ENCODE measurements at regions not wholly inside any gene's neighbourhood (a gene's known extent, or its start where the extent isn't known, plus 50 kb on each side); places are given as distances from the start of the nearest gene placed in this dataset.

GRCh38 chr11:116416852-116417251 lies 355.9 kb downstream of the BUD13 start:
- Histone ChIP-seq H3K9me2 (ENCODE audit: insufficient read depth, low read length) (no peaks in the 10 kb centered on the region), H3K36me3 (ENCODE audit: insufficient read depth, low read length) (no peaks in the 10 kb centered on the region), H3K9ac (ENCODE audit: low read length) (no peak overlapping the region), H2AFZ (ENCODE audit: low read depth, low read length) (no peak overlapping the region), H3K79me2 (replicated peaks; ENCODE audit: insufficient read depth, low read length) (no peaks in the 10 kb centered on the region), H3K27ac (ENCODE audit: low read length) (no peak overlapping the region), H3K27me3 (ENCODE audit: insufficient read depth, low read depth, low read length) (no peaks in the 10 kb centered on the region), H3K9me3 (ENCODE audit: low read length) (peaks cover 4% of the 10 kb centered on the region), H3K4me3 (ENCODE audit: low read length) (no peak overlapping the region), H4K20me1 (ENCODE audit: insufficient read depth) (no peaks in the 10 kb centered on the region), H3K4me2 (ENCODE audit: low read length) (no peak overlapping the region), H3F3A (ENCODE audit: insufficient read depth, low read length, poor library complexity, severe bottlenecking) (no peaks in the 10 kb centered on the region)
- no peak for TF ChIP-seq SMC3 (conservative IDR thresholded peaks at IDR 0.05; ENCODE audit: poor library complexity)
- no peak for TF ChIP-seq EZH2 (IDR thresholded peaks at IDR 0.05; ENCODE audit: borderline replicate concordance, insufficient read depth, low read length, poor library complexity, severe bottlenecking)
- TF ChIP-seq TAF1 (IDR thresholded peaks at IDR 0.05; ENCODE audit: low read depth): no peak

GRCh38 chr11:116415095-116415494 lies 357.7 kb downstream of the BUD13 start:
- H3K9ac ChIP-seq (ENCODE audit: low read length): peak overlapping the region; percentile 58
- no peaks in the 10 kb centered on the region for H3K9me2 ChIP-seq (ENCODE audit: insufficient read depth, low read length)
- peak overlapping the region; percentile 85 for H3K4me2 ChIP-seq (ENCODE audit: low read length)
- TF ChIP-seq EP300 (conservative IDR thresholded peaks at IDR 0.05; ENCODE audit: poor library complexity, severe bottlenecking) (peak; percentile 80), SMC3 (conservative IDR thresholded peaks at IDR 0.05; ENCODE audit: poor library complexity) (peak; percentile 70), EZH2 (IDR thresholded peaks at IDR 0.05; ENCODE audit: borderline replicate concordance, insufficient read depth, low read length, poor library complexity, severe bottlenecking) (no peak), POLR2AphosphoS5 (IDR thresholded peaks at IDR 0.05) (no peak), TAF1 (IDR thresholded peaks at IDR 0.05; ENCODE audit: low read depth) (no peak), CTCF (IDR thresholded peaks at IDR 0.05; ENCODE audit: poor library complexity, severe bottlenecking) (peak; percentile 76), MXI1 (conservative IDR thresholded peaks at IDR 0.05; ENCODE audit: poor library complexity, severe bottlenecking) (peak; percentile 43), RAD21 (conservative IDR thresholded peaks at IDR 0.05) (peak; percentile 72)
- TF ChIP-seq, protein P1, sequence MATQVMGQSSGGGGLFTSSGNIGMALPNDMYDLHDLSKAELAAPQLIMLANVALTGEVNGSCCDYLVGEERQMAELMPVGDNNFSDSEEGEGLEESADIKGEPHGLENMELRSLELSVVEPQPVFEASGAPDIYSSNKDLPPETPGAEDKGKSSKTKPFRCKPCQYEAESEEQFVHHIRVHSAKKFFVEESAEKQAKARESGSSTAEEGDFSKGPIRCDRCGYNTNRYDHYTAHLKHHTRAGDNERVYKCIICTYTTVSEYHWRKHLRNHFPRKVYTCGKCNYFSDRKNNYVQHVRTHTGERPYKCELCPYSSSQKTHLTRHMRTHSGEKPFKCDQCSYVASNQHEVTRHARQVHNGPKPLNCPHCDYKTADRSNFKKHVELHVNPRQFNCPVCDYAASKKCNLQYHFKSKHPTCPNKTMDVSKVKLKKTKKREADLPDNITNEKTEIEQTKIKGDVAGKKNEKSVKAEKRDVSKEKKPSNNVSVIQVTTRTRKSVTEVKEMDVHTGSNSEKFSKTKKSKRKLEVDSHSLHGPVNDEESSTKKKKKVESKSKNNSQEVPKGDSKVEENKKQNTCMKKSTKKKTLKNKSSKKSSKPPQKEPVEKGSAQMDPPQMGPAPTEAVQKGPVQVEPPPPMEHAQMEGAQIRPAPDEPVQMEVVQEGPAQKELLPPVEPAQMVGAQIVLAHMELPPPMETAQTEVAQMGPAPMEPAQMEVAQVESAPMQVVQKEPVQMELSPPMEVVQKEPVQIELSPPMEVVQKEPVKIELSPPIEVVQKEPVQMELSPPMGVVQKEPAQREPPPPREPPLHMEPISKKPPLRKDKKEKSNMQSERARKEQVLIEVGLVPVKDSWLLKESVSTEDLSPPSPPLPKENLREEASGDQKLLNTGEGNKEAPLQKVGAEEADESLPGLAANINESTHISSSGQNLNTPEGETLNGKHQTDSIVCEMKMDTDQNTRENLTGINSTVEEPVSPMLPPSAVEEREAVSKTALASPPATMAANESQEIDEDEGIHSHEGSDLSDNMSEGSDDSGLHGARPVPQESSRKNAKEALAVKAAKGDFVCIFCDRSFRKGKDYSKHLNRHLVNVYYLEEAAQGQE (IDR thresholded peaks at IDR 0.05; ENCODE audit: borderline replicate concordance): peak; percentile 95
- no peaks in the 10 kb centered on the region for H4K20me1 ChIP-seq (ENCODE audit: insufficient read depth)
- H3K27ac ChIP-seq (ENCODE audit: low read length): peak overlapping the region; percentile 89
- H3K27me3 ChIP-seq (ENCODE audit: insufficient read depth, low read depth, low read length): no peaks in the 10 kb centered on the region
- no peaks in the 10 kb centered on the region for H3K79me2 ChIP-seq (replicated peaks; ENCODE audit: insufficient read depth, low read length)
- H3K36me3 ChIP-seq (ENCODE audit: insufficient read depth, low read length): no peaks in the 10 kb centered on the region
- no peak overlapping the region for H2AFZ ChIP-seq (ENCODE audit: low read depth, low read length)
- H3K4me3 ChIP-seq (ENCODE audit: low read length): no peak overlapping the region
- peaks cover under 1% of the 10 kb centered on the region for H3K9me3 ChIP-seq (ENCODE audit: low read length)
- H3F3A ChIP-seq (ENCODE audit: insufficient read depth, low read length, poor library complexity, severe bottlenecking): no peaks in the 10 kb centered on the region

Measured in neural cell (in vitro differentiated cells).